Gastroesophageal sphincter (tissue), 3 donors: ENCODE measurements at regions not wholly inside any gene's neighbourhood (a gene's known extent, or its start where the extent isn't known, plus 50 kb on each side); places are given as distances from the start of the nearest gene placed in this dataset.
"Not testable (repeated sequence)": the region's sequence is repeated elsewhere in the genome, so short reads cannot be mapped to it uniquely, and the experiment has no call there.

Source experiments
- POLR2A ChIP-seq, 2 donors: fragments of 450-650 bp; IDR thresholded peaks; one replicate each; pipeline ENCODE4 v1.6.1; 2017; ENCODE audit warnings: antibody characterized with exemption in 2 of 2, mild to moderate bottlenecking in 2 of 2, moderate library complexity in 1 of 2
- TF ChIP-seq, protein P1 (sequence below), 4 experiments: fragments of 200-600 bp in 2 of 4; fragments of 450-650 bp in 2 of 4; sonication (generic) in 1 of 4; IDR thresholded peaks; one replicate each; pipeline ENCODE4 v1.5.1; 2017 to 2019; ENCODE audit warnings: antibody characterized with exemption in 4 of 4, mild to moderate bottlenecking in 2 of 4, moderate library complexity in 2 of 4

DNA sequence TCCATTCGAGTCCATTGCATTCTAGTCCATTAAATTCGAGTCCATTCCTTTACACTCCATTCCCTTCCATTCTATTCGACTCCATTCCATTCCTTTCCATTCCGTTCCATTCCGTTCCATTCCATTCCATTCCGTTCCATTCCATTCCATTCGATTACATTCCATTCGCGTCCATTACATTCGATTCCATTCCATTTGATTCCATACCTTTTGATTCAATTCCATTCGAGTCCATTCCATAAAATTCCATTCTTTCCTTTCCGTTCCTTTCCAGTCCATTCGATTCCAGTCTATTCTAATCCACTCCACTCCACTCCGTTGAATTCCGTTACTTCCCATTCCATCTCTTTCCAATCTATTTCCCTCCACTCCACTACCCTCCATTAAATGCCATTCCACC, 2579.2 kb upstream of the TPTE start:
- TF ChIP-seq POLR2A (IDR thresholded peaks at IDR 0.05), result not testable (repeated sequence)
- TF ChIP-seq, protein P1, sequence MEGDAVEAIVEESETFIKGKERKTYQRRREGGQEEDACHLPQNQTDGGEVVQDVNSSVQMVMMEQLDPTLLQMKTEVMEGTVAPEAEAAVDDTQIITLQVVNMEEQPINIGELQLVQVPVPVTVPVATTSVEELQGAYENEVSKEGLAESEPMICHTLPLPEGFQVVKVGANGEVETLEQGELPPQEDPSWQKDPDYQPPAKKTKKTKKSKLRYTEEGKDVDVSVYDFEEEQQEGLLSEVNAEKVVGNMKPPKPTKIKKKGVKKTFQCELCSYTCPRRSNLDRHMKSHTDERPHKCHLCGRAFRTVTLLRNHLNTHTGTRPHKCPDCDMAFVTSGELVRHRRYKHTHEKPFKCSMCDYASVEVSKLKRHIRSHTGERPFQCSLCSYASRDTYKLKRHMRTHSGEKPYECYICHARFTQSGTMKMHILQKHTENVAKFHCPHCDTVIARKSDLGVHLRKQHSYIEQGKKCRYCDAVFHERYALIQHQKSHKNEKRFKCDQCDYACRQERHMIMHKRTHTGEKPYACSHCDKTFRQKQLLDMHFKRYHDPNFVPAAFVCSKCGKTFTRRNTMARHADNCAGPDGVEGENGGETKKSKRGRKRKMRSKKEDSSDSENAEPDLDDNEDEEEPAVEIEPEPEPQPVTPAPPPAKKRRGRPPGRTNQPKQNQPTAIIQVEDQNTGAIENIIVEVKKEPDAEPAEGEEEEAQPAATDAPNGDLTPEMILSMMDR (IDR thresholded peaks at IDR 0.05), result not testable (repeated sequence)
